ENCODE measurements at regions not wholly inside any gene's neighbourhood (a gene's known extent, or its start where the extent isn't known, plus 50 kb on each side); places are given as distances from the start of the nearest gene placed in this dataset.

- no peak for TF ChIP-seq CTCF (optimal IDR thresholded peaks at IDR 0.05 in 1 of 3, IDR thresholded peaks at IDR 0.05 in 1 of 3, conservative IDR thresholded peaks at IDR 0.05 in 1 of 3; ENCODE audit: extremely low read depth in 1 of 3, insufficient read depth in 2 of 3, low read length in 3 of 3)
- no peak for TF ChIP-seq EZH2 (IDR thresholded peaks at IDR 0.05; ENCODE audit: low read length)
Observed at GRCh38 chr12:23005387-23005786, 380.4 kb downstream of the ETNK1 start.

All from keratinocyte (primary cell).